Stimulated activated CD8-positive, alpha-beta memory T cell treated with anti-CD3 and anti-CD28 coated beads, Interleukin-7, amount 100 ng/mL, for 48 hours (primary cell): ENCODE measurements at regions not wholly inside any gene's neighbourhood (a gene's known extent, or its start where the extent isn't known, plus 50 kb on each side); places are given as distances from the start of the nearest gene placed in this dataset.

Experiments
- DNase-seq, 2 donors: peaks; one replicate each; pipeline ENCODE4 v3.0.0-alpha.2; 2020; ENCODE audit warnings: low read depth in 1 of 2; ENCODE audit errors: extremely low read depth in 1 of 2

DNA sequence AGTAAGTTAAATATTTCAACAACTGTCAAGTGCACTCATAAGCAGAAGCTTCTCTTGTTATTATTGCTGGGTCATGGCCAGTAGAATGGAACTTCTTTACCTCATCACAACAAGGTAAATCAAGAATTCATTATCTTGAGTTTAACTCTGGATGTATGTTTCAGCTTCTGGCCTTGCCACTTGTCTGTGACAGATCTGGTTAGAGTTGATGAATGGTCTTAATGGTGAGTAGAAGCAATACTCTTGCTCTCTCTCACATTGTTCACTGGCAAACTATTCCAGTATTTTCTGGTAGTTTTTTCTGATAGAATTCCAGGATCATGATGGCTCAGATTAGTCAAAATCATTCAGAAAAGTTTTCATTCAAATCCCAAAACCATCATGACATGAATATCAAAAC is 51.3 kb upstream of the NR4A2 start:
- DNase-seq, result no peak

DNA sequence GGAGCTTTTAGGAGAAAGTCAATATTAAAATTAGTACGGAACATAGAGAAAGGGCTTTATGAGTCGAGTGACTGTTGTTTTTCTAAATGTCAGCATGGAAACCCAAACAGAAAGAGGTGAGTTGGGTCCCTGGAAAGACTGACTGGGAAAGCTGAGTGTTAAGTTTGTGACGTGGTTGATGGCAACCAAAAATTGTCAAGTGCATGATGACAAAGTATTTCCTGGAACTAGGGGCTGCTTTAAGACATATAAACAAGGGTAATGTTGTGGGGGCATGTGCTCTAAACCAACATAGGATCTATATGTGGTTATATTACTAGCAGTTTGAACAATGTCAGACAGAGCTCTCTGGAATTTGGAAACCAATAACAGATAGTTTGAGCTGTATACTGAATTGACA is 50.9 kb upstream of the GPD2 start:
- peak in 1 of 2 donors; percentile 20 for DNase-seq
